ENCODE measurements at regions not wholly inside any gene's neighbourhood (a gene's known extent, or its start where the extent isn't known, plus 50 kb on each side); places are given as distances from the start of the nearest gene placed in this dataset.

DNA sequence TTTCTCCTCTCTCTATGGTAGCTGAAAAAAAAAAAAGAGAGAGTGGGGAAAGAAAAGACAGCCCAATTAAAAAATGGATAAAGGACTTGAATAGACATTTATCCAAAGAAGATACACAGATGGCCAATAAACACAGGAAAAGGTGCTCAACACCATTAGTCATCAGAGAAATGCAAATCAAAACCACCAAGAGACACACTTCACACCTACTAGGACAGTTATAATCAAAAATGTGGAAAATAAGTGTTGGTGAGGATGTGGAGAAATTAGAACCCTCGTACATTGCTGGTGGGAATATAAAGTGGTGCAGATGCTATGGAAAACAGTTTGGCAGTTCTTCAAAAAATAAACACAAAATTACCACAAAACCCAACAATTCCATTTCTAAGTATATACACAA lies 172.4 kb upstream of the GRIN2B start:
- DNase-seq = no peak

GRCh38 chr12:14156606-14157005 lies 175.2 kb upstream of the GRIN2B start:
- no peak for DNase-seq

DNA sequence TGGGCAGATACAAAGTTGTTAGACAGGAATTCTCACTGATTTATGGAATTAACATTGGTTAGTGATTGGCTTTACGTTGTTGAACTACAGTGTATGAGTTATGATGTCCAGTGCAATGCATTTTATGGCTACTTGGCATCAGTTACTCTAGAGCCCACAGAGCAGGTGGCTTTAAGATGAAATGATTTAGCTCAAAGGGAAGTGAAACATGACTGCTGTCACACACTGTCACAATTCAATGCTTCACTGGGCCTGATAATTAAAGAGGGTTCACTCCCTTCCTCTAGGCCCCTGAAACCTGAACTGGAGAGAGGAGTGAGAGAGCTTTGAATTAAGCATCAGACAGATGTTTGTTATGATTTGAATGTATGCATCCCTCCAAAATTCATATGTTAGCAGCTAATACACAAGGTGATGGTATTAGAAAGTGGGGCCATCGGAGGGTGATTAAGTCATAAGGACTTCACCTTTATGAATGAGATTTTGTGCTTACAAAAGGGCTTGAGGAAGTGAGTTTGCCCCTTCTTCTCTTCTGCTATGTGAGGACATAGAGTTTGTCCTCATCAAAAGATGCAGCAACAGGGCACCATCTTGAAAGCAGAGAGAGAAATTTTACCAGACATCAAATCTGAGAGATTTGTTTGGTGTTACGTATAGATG lies 175.8 kb upstream of the GRIN2B start:
- DNase-seq = no peak

GRCh38 chr12:14164266-14164665 lies 182.9 kb upstream of the GRIN2B start:
- DNase-seq = no peak

DNA sequence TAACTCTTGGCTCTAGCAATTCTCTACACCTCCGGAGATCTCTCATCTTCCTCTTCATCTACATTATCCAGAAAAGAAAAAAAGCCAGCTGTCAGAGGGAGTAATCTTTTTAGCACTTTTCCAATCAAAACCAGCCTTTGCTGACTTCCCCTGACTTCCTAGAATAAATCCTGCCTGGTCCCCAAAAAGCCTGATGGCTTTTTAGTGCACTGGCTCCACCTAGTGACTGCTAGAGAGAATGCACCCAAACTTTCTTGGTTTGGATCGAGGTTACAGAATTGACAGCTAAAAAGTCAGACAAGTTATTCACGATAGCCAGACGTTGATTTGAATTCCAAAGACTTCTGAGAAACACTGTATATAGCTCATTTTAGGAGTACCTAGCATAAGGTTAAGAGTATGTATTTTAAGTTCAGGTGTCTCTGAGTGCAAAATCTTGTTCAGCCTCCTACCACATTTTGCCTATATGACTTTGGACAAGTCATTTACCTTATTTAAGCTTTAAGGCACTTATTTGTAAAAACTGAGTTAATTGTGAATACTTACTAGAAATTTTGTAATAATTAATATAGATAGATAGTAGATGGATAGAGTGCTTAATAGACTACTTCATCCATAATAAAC lies 185.7 kb upstream of the GRIN2B start:
- no peak for DNase-seq

DNA sequence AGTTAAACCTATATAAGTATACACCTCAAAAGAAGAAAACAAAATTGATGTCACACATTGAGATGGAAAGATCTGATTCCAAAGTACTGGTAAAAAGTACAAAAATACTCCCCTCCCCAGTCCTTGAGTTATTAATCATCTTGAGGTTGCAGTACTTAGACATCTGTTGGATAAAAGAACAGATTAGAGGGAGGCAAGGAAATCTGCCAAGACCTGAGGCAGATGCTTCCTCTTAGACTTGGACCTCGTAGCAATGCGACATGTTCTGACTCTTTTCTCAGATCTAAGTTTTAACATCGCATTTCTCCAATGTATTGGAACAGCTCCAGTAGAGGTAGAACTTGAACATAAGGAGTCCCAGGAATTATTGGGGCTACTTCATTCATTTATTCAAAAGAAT lies 187.9 kb upstream of the GRIN2B start:
- no peak for DNase-seq

GRCh38 chr12:14171106-14171505 lies 189.7 kb upstream of the GRIN2B start:
- DNase-seq = no peak

GRCh38 chr12:14175206-14175605 lies 190.3 kb upstream of the ATF7IP start:
- no peak for DNase-seq

GRCh38 chr12:14185427-14186192 lies 179.9 kb upstream of the ATF7IP start:
- peak; percentile 36 for DNase-seq

- DNase-seq = no peak
Observed at GRCh38 chr12:14186193-14186502, 179.3 kb upstream of the ATF7IP start.

DNA sequence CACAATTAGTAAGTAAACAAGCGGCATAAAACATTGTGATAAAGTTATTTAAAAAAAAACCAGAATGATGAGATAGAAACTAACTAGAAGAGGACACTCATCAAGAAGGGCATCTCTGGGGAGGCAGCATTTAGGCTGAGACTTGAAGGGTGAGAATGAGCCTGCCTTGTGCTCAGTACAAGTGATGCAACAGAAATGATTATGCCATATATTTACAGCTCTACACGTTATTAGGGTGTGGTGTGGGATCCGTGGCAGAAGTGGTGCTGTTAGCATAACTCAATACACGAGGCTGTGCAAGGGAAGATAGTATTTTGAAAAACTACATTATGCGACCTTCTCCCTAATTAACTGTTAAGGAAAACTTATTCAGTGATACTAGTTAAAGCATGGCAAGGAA lies 178.5 kb upstream of the ATF7IP start:
- no peak for DNase-seq

- no peak for DNase-seq
Observed at GRCh38 chr12:14187966-14188365, 177.5 kb upstream of the ATF7IP start.

GRCh38 chr12:14188744-14189143 lies 176.7 kb upstream of the ATF7IP start:
- DNase-seq = no peak

GRCh38 chr12:14190694-14191093 lies 174.8 kb upstream of the ATF7IP start:
- DNase-seq = no peak

- no peak for DNase-seq
Observed at GRCh38 chr12:14191612-14192011, 173.9 kb upstream of the ATF7IP start.

DNA sequence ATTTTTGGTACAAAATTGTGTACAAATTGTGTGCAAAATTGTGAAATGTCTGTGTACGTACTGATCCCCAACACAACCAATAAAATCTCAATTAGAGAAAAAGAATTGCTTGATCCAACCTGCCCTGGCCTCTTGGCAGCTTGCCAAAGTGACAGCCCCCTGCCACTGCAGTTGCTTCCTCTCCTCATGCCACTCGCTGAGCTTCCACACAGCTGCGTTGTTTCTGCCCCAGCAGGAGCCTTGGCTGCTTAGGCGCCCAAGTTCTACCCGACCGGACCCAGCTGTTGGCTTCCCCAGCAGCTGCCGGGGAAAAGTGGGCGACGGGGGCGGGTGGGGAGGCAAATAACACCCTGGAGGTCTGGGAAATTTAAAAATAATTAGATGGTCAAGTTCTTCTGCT lies 171.8 kb upstream of the ATF7IP start:
- peak; percentile 71 for DNase-seq

- DNase-seq = no peak
Observed at GRCh38 chr12:14194572-14194971, 170.9 kb upstream of the ATF7IP start.

GRCh38 chr12:14199455-14200198 lies 165.9 kb upstream of the ATF7IP start:
- no peak for DNase-seq

- DNase-seq = no peak
Observed at GRCh38 chr12:14200598-14200997, 164.9 kb upstream of the ATF7IP start.

- DNase-seq = no peak
Observed at GRCh38 chr12:14201291-14201690, 164.2 kb upstream of the ATF7IP start.

- no peak for DNase-seq
Observed at GRCh38 chr12:14207905-14208551, 157.5 kb upstream of the ATF7IP start.

GRCh38 chr12:14211947-14212387 lies 153.5 kb upstream of the ATF7IP start:
- no peak for DNase-seq

DNA sequence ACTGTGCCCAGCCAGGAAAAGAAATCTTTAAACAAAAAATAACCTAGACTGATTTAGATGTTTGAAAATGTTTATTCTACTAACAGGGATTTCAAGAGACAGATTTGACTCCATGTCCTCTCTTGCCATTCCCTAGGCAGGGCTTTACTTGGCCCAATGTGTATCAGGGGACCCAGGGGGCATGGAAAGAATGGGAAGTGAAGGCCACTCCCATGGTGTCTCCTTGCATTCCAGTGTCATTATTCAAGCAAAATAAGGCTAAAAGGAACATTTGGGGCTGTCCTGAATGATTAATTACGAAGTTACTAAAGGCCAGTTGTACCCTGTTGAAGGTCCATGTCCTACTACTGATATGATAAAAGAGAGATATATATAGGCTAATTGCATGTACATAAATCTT lies 151.9 kb upstream of the ATF7IP start:
- no peak for DNase-seq

All from COR-L47 (cell line).